Endometrium (tissue), 2 donors: ENCODE measurements at regions not wholly inside any gene's neighbourhood (a gene's known extent, or its start where the extent isn't known, plus 50 kb on each side); places are given as distances from the start of the nearest gene placed in this dataset.
"Not testable (repeated sequence)": the region's sequence is repeated elsewhere in the genome, so short reads cannot be mapped to it uniquely, and the experiment has no call there.

ENCODE experiments used
- FAIRE-seq: peaks from 2 replicates; lab custom pipeline; 2012; peaks lifted over from hg19 to GRCh38; lab: Jason Lieb, UNC
- donor health status: control.
- donor health status: control.

- no peak for FAIRE-seq
Measured at GRCh38 chr7:132030086-132030568, 473.7 kb upstream of the PODXL start.

- no peak for FAIRE-seq
Measured at GRCh38 chr7:132029369-132030085, 473.1 kb upstream of the PODXL start.

GRCh38 chr7:132028144-132028920 lies 471.9 kb upstream of the PODXL start:
- no peak for FAIRE-seq

DNA sequence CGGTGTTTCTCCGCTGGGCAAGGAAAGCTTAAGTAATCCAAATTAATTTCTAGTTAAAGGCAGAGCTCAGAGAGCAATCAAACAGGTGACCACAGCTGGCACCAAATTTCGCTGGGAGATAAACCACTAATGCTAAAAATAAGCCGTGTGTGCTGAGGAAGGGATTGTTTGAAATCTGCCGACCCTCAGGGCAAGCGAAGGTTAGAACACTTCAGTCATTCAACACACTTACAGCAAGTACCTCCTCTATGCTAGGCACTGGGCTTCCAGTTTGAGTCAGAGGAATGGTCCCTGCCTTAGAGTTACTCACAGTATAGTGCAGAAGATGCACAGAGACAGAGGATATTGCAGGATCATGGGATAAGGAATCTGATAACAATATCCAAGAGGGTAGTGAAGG lies 467.9 kb upstream of the PODXL start:
- FAIRE-seq: no peak

DNA sequence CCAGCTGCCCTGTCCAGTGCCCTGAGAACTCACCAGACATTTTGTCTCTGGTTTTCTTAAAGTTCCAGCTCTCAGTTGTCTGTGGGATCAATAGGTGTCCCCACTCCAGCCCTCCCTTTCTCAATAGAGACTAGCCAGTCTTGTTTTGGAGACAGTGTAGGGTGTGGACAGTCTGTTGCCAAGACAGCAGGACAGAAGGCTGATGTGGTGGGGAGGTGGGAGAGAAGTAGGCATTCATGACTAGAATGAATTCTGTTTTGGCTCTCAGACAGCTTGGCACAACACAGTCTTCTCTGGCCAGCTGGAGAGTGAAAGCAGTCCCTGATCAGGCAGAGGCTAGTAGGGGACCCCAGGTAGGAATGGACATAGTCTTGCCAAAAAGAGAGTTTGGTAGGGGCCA lies 467.0 kb upstream of the PODXL start:
- no peak for FAIRE-seq

DNA sequence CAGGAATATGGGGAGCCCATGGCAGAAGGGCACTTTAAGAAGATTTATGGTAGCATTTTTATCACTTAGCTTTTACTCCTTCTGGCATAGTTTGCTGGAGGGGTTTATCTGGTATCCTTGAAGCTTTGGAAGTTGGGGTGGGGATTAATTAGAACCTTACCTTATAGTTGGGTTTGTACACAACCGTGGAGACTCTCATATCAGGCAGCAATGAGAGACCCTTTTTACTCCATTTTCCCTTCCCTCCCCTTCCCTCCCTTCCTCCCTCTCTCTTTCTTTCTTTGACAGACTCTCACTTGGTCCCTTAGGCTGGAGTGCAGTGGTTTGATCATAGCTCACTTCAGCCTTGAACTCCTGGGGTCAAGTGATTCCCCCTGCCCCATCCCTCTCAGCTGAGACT lies 465.8 kb upstream of the PODXL start:
- no peak for FAIRE-seq

DNA sequence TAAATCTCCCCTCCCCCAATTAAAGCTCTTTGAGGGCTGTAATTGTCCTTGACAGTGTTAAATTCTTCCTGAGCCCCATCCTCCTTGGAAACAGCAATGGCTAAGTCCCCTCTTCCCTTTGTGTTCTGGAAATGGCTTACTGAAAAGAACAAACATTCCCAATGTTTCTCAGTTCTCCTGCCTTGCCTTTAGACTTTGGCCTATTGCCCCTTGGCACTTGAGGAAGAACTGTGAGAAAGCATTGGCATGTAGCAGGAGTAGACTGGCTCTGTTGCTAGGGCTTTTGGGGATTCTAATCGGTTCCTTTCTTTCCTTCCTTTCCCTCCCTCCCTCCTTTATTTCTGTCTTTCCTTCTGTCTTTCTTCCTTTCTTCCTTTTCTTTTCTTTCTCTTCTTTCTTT lies 463.3 kb upstream of the PODXL start:
- FAIRE-seq: no peak

- FAIRE-seq: no peak
Measured at GRCh38 chr7:132009778-132010177, 453.4 kb upstream of the PODXL start.

DNA sequence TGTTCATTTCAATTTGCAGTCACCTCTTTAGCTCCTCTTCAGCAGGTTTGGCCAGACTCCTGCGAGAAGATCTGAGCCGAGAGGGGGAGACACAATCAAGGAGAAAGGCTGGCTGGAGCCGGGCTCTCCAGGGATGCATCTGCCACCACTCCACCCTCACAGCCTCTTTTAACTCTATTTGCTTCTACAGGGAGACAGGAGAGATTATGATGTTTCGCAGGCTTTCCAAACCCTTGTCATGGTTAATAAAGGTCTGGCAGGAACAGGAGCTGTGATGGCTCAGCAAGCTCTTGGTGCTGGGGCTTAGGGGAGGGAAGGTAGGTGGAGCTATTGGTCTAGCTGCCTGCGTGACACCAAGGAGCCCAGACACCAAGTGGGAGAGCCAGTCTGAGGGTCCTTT lies 448.1 kb upstream of the PODXL start:
- FAIRE-seq: no peak

DNA sequence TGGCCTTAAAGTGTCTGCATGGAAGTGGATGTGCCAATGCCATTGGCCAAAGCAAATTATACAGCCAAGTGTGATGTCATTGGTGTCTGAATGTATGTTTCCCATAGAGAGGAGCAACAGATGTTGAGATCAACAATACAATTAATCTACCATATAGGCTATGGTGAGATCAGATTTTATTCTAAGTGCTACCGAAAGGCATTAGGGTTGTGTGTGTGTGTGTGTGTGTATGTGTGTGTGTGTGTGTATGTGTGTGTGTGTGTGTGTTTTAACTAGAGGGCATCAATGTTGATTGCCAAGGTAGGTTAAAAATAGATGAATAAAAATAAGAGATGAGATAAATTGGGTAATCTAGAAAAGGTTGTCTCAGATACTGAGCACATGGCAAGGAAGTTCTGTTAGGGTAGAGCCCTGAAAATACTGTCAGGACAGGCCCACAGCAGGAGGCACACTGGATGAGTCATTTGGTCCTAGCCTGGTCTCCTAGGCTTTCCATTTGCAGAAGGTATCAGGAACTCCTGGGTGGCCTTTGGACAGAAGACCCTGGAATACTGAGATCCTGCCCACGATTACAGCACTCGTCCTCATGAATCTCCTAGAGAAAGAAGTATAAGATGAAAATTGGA lies 446.0 kb upstream of the PODXL start:
- FAIRE-seq: no peak

DNA sequence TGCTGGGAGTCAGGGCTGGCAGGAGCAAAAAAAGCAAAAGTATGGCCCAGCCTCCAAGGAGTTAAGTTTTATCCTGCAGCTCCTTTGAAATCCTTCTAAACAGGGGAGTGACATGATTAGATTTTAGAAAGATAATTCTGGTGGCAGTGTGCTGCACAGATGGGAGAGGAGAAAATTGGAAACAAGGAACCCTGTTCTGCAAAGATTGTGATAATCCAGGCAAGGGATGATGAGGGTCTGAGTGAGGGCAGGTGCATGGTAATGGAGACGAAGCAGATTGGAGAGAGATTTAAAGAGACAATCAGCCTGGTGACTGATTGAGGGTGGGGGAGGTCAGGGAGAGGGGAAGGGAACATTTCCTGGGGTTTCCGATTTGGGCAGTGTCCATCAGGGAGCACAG lies 444.7 kb upstream of the PODXL start:
- no peak for FAIRE-seq

DNA sequence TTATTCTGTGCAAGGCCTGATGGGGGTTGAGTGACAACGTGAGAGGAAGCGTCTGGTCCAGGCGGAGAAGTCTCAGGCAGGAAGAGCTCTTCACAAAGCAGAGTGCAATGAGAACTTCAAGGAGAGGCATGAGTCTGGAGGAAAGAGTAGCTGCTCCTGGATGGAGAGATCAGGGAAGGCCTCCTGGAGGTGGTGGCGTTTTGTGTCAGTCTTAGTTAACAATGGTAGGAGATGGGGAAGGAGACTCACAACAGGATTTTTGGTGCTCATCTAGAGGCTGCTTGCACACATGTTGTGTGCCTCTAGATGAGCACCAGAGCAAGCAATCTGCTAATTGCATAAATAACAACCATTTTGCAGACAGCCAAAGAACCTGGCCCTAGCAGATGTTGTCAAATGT lies 442.8 kb upstream of the PODXL start:
- no peak for FAIRE-seq

- no peak for FAIRE-seq
Measured at GRCh38 chr7:131995324-131995723, 438.9 kb upstream of the PODXL start.

DNA sequence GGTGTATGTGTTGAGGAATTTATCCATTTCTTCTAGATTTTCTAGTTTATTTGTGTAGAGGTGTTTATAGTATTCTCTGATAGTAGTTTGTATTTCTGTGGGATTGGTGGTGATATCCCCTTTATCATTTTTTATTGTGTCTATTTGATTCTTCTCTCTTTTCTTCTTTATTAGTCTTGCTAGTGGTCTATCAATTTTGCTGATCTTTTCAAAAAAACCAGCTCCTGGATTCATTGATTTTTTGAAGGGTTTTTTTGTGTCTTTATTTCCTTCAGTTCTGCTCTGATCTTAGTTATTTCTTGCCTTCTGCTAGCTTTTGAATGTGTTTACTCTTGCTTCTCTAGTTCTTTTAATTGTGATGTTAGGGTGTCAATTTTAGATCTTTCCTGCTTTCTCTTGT lies 424.6 kb upstream of the PODXL start:
- FAIRE-seq: not testable (repeated sequence)

DNA sequence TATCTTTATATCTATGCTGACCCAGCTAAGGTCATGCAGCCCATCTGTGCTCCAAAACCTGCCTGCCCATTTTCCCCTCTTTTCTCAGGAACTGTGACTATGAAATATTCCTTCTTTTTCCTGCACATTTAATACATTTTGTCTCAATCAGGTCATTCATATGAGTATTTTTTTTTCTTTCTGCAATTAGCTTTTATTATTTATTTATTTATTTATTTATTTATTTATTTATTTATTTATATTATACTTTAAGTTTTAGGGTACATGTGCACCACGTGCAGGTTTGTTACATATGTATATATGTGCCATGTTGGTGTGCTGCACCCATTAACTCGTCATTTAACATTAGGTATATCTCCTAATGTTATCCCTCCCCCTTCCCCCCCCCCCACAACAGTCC lies 421.7 kb upstream of the PODXL start:
- FAIRE-seq: not testable (repeated sequence)

GRCh38 chr7:131976411-131976810 lies 420.0 kb upstream of the PODXL start:
- no peak for FAIRE-seq

DNA sequence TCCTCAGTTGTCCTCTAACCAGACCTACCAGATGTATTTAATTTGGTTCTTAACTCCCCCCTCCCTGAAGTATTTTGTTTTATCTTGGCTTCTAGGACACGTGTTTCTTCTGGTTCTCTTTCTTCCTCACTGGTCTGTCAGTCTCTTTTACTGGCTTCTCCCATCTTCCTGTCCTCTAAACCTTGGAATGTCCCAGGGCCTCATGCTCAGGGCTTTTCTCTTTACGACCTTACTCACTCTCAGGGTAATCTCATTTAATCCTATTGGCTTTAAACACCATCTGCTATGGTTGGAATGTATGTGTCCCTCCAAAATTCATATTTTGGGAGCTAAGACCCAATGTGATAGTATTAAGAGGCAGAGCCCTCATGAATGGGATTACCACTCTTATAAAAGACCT lies 418.2 kb upstream of the PODXL start:
- FAIRE-seq: no peak

DNA sequence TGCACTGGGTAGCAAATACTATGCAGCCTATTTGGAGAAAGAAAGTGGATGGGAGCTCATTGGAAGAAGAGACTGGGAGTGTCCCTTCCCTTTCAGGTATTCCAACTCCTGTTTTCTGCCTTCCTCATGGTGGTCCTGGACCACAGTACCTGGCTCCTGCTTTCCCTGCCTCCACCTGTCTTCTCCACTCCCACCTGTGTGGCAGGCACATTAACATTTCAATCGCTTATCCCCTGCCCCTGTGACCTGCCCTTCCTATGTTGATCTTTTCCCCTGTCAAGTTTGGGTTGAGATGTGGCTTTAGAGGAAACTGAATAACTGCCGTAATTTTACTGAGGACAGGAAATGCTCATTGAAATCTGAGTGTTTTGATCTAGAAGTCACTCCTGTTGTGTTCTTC lies 415.8 kb upstream of the PODXL start:
- FAIRE-seq: no peak

DNA sequence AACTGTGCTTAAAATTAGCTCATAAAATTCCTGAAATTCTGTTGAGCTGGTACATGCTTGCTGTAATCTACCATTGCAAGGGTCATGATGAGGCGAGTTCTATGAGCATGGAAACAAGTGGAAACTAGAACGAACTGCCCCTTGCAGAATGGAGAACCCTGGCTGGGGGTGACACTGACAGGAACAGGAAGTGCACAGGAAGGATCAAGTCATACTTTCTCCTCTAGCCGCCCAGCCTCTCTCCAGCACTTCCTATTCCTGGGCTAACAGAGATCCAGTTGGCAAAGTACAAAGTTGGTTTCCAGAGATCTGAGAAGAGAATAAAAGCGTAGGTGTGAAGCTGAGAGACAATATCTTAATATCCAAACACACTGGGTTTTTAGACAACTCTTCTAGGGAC lies 414.2 kb upstream of the PODXL start:
- FAIRE-seq: no peak

- no peak for FAIRE-seq
Measured at GRCh38 chr7:131969560-131969959, 413.1 kb upstream of the PODXL start.

- peak; percentile 54 for FAIRE-seq
Measured at GRCh38 chr7:131967216-131967730, 410.8 kb upstream of the PODXL start.

DNA sequence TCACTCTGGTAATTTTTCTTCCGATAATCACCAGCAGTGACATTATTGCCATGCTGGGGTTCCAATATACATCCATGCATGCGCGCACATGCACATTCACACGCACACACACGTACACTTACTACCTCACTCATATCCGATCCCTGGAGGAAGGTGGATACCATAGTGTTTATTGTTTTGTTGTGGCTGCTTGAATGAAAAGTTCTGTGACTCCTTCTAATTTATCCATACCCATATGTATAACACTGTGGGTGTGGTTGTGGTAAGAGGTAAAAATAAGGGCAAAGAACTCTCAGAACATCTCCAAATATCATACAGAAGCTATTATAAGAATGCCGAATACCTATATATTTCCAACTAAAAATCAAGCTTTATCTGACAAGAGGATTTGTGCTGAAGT lies 407.8 kb upstream of the PODXL start:
- FAIRE-seq: no peak

- FAIRE-seq: no peak
Measured at GRCh38 chr7:131961054-131961680, 404.7 kb upstream of the PODXL start.
